Right lobe of liver (tissue), 6 donors: ENCODE measurements at regions not wholly inside any gene's neighbourhood (a gene's known extent, or its start where the extent isn't known, plus 50 kb on each side); places are given as distances from the start of the nearest gene placed in this dataset.
"Not testable (repeated sequence)": the region's sequence is repeated elsewhere in the genome, so short reads cannot be mapped to it uniquely, and the experiment has no call there.

ENCODE experiments used
- ATAC-seq, 4 donors: fragments of 200-7000 bp; cut with Tn5 transposase; one replicate each; pipeline ENCODE4 v1.9.1; 2020; ENCODE audit warnings: mild to moderate bottlenecking in 4 of 4, moderate library complexity in 4 of 4
- DNase-seq, 3 donors: peaks; one replicate each; pipeline ENCODE4 v3.0.0-alpha.2; 2020
- H3K27ac ChIP-seq, 3 donors: fragments of 200-600 bp; one replicate each; pipeline ENCODE4 v1.8.0; 2022
- H3K27me3 ChIP-seq, 2 donors: fragments of 200-600 bp; one replicate each; pipeline ENCODE4 v1.8.0; 2022
- H3K36me3 ChIP-seq, 4 donors: fragments of 200-600 bp; sonication (generic) in 1 of 4; one replicate each; pipeline versions ENCODE4 v1.5.1 to v1.8.0; 2017 to 2022; ENCODE audit warnings: control low read depth in 1 of 4
- H3K4me1 ChIP-seq, 4 donors: fragments of 200-600 bp; sonication (generic) in 1 of 4; one replicate each; pipeline versions ENCODE4 v1.5.1 to v1.8.0; 2017 to 2022; ENCODE audit warnings: control low read depth in 1 of 4
- H3K4me3 ChIP-seq, 3 donors: fragments of 200-600 bp; one replicate each; pipeline ENCODE4 v1.8.0; 2022
- H3K9me3 ChIP-seq, 4 donors: fragments of 200-600 bp; sonication (generic) in 1 of 4; one replicate each; pipeline versions ENCODE4 v1.5.1 to v1.8.0; 2017 to 2022; ENCODE audit warnings: control low read depth in 1 of 4
- CTCF ChIP-seq, 4 donors: fragments of 200-600 bp in 3 of 4; fragments of 450-650 bp in 1 of 4; IDR thresholded peaks; one replicate each; pipeline versions ENCODE4 v1.5.1 to v1.8.0; 2016 to 2022; ENCODE audit warnings: antibody characterized with exemption in 4 of 4, mild to moderate bottlenecking in 2 of 4
- POLR2A ChIP-seq: fragments of 450-650 bp; IDR thresholded peaks from one replicate; pipeline ENCODE4 v1.6.1; 2017; ENCODE audit warnings: antibody characterized with exemption, mild to moderate bottlenecking
- WGBS: methylation state at CpG from one replicate; pipeline ENCODE4 v1.1.6; 2018; ENCODE audit warnings: low coverage, low lambda C conversion rate; ENCODE audit not compliant: insufficient coverage; ENCODE audit errors: missing lambda C conversion rate; 5-methylcytosine and 5-hydroxymethylcytosine counted together
- intact Hi-C, 2 donors: fragments of 100-400 bp; cut with DNase I; formaldehyde crosslinking; loops; one replicate each; pipeline versions ENCODE4 v1.11.2 to v1.14.1; 2022
- donor health status: DM: no; HTN: yes; CAD: no.
- donor health status: DM: no; HTN: no; CAD: no.
- donor health status: DM: no; HTN: no; CAD: no.
- donor health status: DM: no; HTN: yes; CAD: no.
- donor health status: DM: no; HTN: yes; CAD: no.

GRCh38 chr6:144561455-144562043, 276.4 kb downstream of the UTRN start:
- H3K9me3 ChIP-seq, result no peaks in the 10 kb centered on the region
- H3K27ac ChIP-seq, result no peak overlapping the region
- H3K36me3 ChIP-seq, result peaks cover 0 to 10% (median 0%) of the 10 kb centered on the region in 4 donors
- WGBS, result 89% methylated on average over 2 of the region's 2 CpGs
- no peak for TF ChIP-seq POLR2A
- no peak for TF ChIP-seq CTCF (IDR thresholded peaks at IDR 0.05)
- H3K4me3 ChIP-seq, result no peak overlapping the region
- no peak for DNase-seq
- no peak for ATAC-seq
- no peaks in the 10 kb centered on the region for H3K27me3 ChIP-seq
- intact Hi-C loops, result no loop called here
- no peaks in the 10 kb centered on the region for H3K4me1 ChIP-seq

GRCh38 chr6:144564202-144564601, 279.1 kb downstream of the UTRN start:
- Histone ChIP-seq H3K9me3 (no peaks in the 10 kb centered on the region), H3K4me3 (no peak overlapping the region), H3K27me3 (no peaks in the 10 kb centered on the region), H3K4me1 (no peaks in the 10 kb centered on the region), H3K27ac (no peak overlapping the region), H3K36me3 (peaks cover 0 to 2% (median 0%) of the 10 kb centered on the region in 4 donors)
- TF ChIP-seq CTCF (IDR thresholded peaks at IDR 0.05) (no peak), POLR2A (no peak)
- ATAC-seq, result no peak
- intact Hi-C loops, result no loop called here
- WGBS, result 74% methylated on average over 2 of the region's 2 CpGs
- no peak for DNase-seq

GRCh38 chr6:144566868-144567615, 281.9 kb downstream of the UTRN start:
- H3K27ac ChIP-seq, result no peak overlapping the region
- no peaks in the 10 kb centered on the region for H3K4me1 ChIP-seq
- no peak overlapping the region for H3K4me3 ChIP-seq
- no peaks in the 10 kb centered on the region for H3K27me3 ChIP-seq
- no peak for DNase-seq
- intact Hi-C loops, result no loop called here
- TF ChIP-seq POLR2A (no peak), CTCF (IDR thresholded peaks at IDR 0.05) (no peak)
- 94% methylated on average over 3 of the region's 3 CpGs for WGBS
- H3K36me3 ChIP-seq, result peaks cover 0 to 2% (median 0%) of the 10 kb centered on the region in 4 donors
- no peak for ATAC-seq
- no peaks in the 10 kb centered on the region for H3K9me3 ChIP-seq

- Histone ChIP-seq H3K27me3 (no peaks in the 10 kb centered on the region), H3K4me1 (no peaks in the 10 kb centered on the region), H3K4me3 (no peak overlapping the region), H3K36me3 (peaks cover 0 to 2% (median 0%) of the 10 kb centered on the region in 4 donors), H3K9me3 (no peaks in the 10 kb centered on the region), H3K27ac (no peak overlapping the region)
- intact Hi-C loops, result no loop called here
- ATAC-seq (no peak), DNase-seq (no peak)
- 89% methylated on average over 8 of the region's 8 CpGs for WGBS
- no peak for TF ChIP-seq POLR2A
- no peak for TF ChIP-seq CTCF (IDR thresholded peaks at IDR 0.05)
These were observed 283.1 kb downstream of the UTRN start for GRCh38 chr6:144568241-144568640.

- WGBS, result no CpG with 5 or more reads among the region's 1 CpG
- H3K27ac ChIP-seq, H3K4me3 ChIP-seq, ATAC-seq, DNase-seq, intact Hi-C loops, H3K9me3 ChIP-seq, H3K36me3 ChIP-seq, H3K27me3 ChIP-seq, H3K4me1 ChIP-seq: not testable (repeated sequence)
These were observed 287.4 kb downstream of the UTRN start for GRCh38 chr6:144572541-144572940.
